NCI-H1417 (cell line): ENCODE measurements at regions not wholly inside any gene's neighbourhood (a gene's known extent, or its start where the extent isn't known, plus 50 kb on each side); places are given as distances from the start of the nearest gene placed in this dataset.

ENCODE experiments used
- DNase-seq, 3 experiments: peaks; one replicate each; lab custom pipeline; 2025; lab: John Stamatoyannopoulos, UW

GRCh38 chr5:166499447-166500240, 1791.8 kb upstream of the WWC1 start:
- DNase-seq: no peak

GRCh38 chr5:166503506-166503905, 1787.9 kb upstream of the WWC1 start:
- no peak for DNase-seq

- DNase-seq: peak in 1 of 3 experiments; percentile 1
Measured at GRCh38 chr5:166505067-166505466, 1786.4 kb upstream of the WWC1 start.

GRCh38 chr5:166505544-166505943, 1785.9 kb upstream of the WWC1 start:
- peak in 1 of 3 experiments; percentile 2 for DNase-seq

- DNase-seq: no peak
Measured at GRCh38 chr5:166507810-166508425, 1783.5 kb upstream of the WWC1 start.

GRCh38 chr5:166509085-166509484, 1782.4 kb upstream of the WWC1 start:
- no peak for DNase-seq

GRCh38 chr5:166517976-166518375, 1773.5 kb upstream of the WWC1 start:
- DNase-seq: no peak

GRCh38 chr5:166523206-166523605, 1768.2 kb upstream of the WWC1 start:
- no peak for DNase-seq

- no peak for DNase-seq
Measured at GRCh38 chr5:166529200-166529599, 1762.2 kb upstream of the WWC1 start.

- DNase-seq: no peak
Measured at GRCh38 chr5:166532456-166533220, 1758.8 kb upstream of the WWC1 start.

GRCh38 chr5:166535641-166536040, 1755.8 kb upstream of the WWC1 start:
- DNase-seq: no peak

GRCh38 chr5:166540156-166540555, 1751.3 kb upstream of the WWC1 start:
- DNase-seq: no peak

- no peak for DNase-seq
Measured at GRCh38 chr5:166551384-166551783, 1740.1 kb upstream of the WWC1 start.

- no peak for DNase-seq
Measured at GRCh38 chr5:166553778-166554177, 1737.7 kb upstream of the WWC1 start.

GRCh38 chr5:166561759-166562158, 1729.7 kb upstream of the WWC1 start:
- no peak for DNase-seq

- DNase-seq: no peak
Measured at GRCh38 chr5:166562246-166562645, 1729.2 kb upstream of the WWC1 start.

GRCh38 chr5:166566725-166567124, 1724.7 kb upstream of the WWC1 start:
- DNase-seq: no peak

GRCh38 chr5:166570865-166571264, 1720.6 kb upstream of the WWC1 start:
- DNase-seq: no peak

- DNase-seq: no peak
Measured at GRCh38 chr5:166571668-166572067, 1719.8 kb upstream of the WWC1 start.

- DNase-seq: no peak
Measured at GRCh38 chr5:166576323-166576722, 1715.1 kb upstream of the WWC1 start.

- no peak for DNase-seq
Measured at GRCh38 chr5:166581826-166582225, 1709.6 kb upstream of the WWC1 start.

GRCh38 chr5:166582416-166582815, 1709.0 kb upstream of the WWC1 start:
- no peak for DNase-seq

- DNase-seq: no peak
Measured at GRCh38 chr5:166594567-166594966, 1696.9 kb upstream of the WWC1 start.
